ENCODE measurements at regions not wholly inside any gene's neighbourhood (a gene's known extent, or its start where the extent isn't known, plus 50 kb on each side); places are given as distances from the start of the nearest gene placed in this dataset.

- H3K27me3 ChIP-seq (ENCODE audit: insufficient read depth, low read depth, low read length): no peaks in the 10 kb centered on the region
- no peak overlapping the region for H3K4me2 ChIP-seq (ENCODE audit: low read length)
- no peaks in the 10 kb centered on the region for H3K36me3 ChIP-seq (ENCODE audit: insufficient read depth, low read length)
- no peak overlapping the region for H3K9ac ChIP-seq (ENCODE audit: low read length)
- H3F3A ChIP-seq (ENCODE audit: insufficient read depth, low read length, poor library complexity, severe bottlenecking): no peaks in the 10 kb centered on the region
- H3K4me3 ChIP-seq (ENCODE audit: low read length): no peak overlapping the region
- H3K27ac ChIP-seq (ENCODE audit: low read length): no peak overlapping the region
- no peaks in the 10 kb centered on the region for H3K9me2 ChIP-seq (ENCODE audit: insufficient read depth, low read length)
- TF ChIP-seq, protein P1, sequence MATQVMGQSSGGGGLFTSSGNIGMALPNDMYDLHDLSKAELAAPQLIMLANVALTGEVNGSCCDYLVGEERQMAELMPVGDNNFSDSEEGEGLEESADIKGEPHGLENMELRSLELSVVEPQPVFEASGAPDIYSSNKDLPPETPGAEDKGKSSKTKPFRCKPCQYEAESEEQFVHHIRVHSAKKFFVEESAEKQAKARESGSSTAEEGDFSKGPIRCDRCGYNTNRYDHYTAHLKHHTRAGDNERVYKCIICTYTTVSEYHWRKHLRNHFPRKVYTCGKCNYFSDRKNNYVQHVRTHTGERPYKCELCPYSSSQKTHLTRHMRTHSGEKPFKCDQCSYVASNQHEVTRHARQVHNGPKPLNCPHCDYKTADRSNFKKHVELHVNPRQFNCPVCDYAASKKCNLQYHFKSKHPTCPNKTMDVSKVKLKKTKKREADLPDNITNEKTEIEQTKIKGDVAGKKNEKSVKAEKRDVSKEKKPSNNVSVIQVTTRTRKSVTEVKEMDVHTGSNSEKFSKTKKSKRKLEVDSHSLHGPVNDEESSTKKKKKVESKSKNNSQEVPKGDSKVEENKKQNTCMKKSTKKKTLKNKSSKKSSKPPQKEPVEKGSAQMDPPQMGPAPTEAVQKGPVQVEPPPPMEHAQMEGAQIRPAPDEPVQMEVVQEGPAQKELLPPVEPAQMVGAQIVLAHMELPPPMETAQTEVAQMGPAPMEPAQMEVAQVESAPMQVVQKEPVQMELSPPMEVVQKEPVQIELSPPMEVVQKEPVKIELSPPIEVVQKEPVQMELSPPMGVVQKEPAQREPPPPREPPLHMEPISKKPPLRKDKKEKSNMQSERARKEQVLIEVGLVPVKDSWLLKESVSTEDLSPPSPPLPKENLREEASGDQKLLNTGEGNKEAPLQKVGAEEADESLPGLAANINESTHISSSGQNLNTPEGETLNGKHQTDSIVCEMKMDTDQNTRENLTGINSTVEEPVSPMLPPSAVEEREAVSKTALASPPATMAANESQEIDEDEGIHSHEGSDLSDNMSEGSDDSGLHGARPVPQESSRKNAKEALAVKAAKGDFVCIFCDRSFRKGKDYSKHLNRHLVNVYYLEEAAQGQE (IDR thresholded peaks at IDR 0.05; ENCODE audit: borderline replicate concordance): no peak
- TF ChIP-seq EP300 (conservative IDR thresholded peaks at IDR 0.05; ENCODE audit: poor library complexity, severe bottlenecking) (no peak), MXI1 (conservative IDR thresholded peaks at IDR 0.05; ENCODE audit: poor library complexity, severe bottlenecking) (no peak), RAD21 (conservative IDR thresholded peaks at IDR 0.05) (no peak), POLR2AphosphoS5 (IDR thresholded peaks at IDR 0.05) (no peak), SMC3 (conservative IDR thresholded peaks at IDR 0.05; ENCODE audit: poor library complexity) (no peak), TAF1 (IDR thresholded peaks at IDR 0.05; ENCODE audit: low read depth) (no peak), EZH2 (IDR thresholded peaks at IDR 0.05; ENCODE audit: borderline replicate concordance, insufficient read depth, low read length, poor library complexity, severe bottlenecking) (no peak)
- TF ChIP-seq, protein P2, sequence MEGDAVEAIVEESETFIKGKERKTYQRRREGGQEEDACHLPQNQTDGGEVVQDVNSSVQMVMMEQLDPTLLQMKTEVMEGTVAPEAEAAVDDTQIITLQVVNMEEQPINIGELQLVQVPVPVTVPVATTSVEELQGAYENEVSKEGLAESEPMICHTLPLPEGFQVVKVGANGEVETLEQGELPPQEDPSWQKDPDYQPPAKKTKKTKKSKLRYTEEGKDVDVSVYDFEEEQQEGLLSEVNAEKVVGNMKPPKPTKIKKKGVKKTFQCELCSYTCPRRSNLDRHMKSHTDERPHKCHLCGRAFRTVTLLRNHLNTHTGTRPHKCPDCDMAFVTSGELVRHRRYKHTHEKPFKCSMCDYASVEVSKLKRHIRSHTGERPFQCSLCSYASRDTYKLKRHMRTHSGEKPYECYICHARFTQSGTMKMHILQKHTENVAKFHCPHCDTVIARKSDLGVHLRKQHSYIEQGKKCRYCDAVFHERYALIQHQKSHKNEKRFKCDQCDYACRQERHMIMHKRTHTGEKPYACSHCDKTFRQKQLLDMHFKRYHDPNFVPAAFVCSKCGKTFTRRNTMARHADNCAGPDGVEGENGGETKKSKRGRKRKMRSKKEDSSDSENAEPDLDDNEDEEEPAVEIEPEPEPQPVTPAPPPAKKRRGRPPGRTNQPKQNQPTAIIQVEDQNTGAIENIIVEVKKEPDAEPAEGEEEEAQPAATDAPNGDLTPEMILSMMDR (IDR thresholded peaks at IDR 0.05; ENCODE audit: poor library complexity, severe bottlenecking): no peak
- no peaks in the 10 kb centered on the region for H3K9me3 ChIP-seq (ENCODE audit: low read length)
- no peak overlapping the region for H2AFZ ChIP-seq (ENCODE audit: low read depth, low read length)
- H4K20me1 ChIP-seq (ENCODE audit: insufficient read depth): no peaks in the 10 kb centered on the region
- no peaks in the 10 kb centered on the region for H3K79me2 ChIP-seq (replicated peaks; ENCODE audit: insufficient read depth, low read length)
These were observed 133.5 kb downstream of the QPCT start for GRCh38 chr2:37477921-37478320.

- Histone ChIP-seq H3K9ac (ENCODE audit: low read length) (no peak overlapping the region), H3K79me2 (replicated peaks; ENCODE audit: insufficient read depth, low read length) (no peaks in the 10 kb centered on the region), H3K4me2 (ENCODE audit: low read length) (no peak overlapping the region), H3K36me3 (ENCODE audit: insufficient read depth, low read length) (no peaks in the 10 kb centered on the region), H3K9me2 (ENCODE audit: insufficient read depth, low read length) (no peaks in the 10 kb centered on the region), H3K9me3 (ENCODE audit: low read length) (no peaks in the 10 kb centered on the region), H3K27me3 (ENCODE audit: insufficient read depth, low read depth, low read length) (no peaks in the 10 kb centered on the region), H3K27ac (ENCODE audit: low read length) (no peak overlapping the region), H4K20me1 (ENCODE audit: insufficient read depth) (no peaks in the 10 kb centered on the region), H3F3A (ENCODE audit: insufficient read depth, low read length, poor library complexity, severe bottlenecking) (no peaks in the 10 kb centered on the region), H2AFZ (ENCODE audit: low read depth, low read length) (no peak overlapping the region), H3K4me3 (ENCODE audit: low read length) (no peak overlapping the region)
- TF ChIP-seq SMC3 (conservative IDR thresholded peaks at IDR 0.05; ENCODE audit: poor library complexity): no peak
- no peak for TF ChIP-seq TAF1 (IDR thresholded peaks at IDR 0.05; ENCODE audit: low read depth)
- TF ChIP-seq MXI1 (conservative IDR thresholded peaks at IDR 0.05; ENCODE audit: poor library complexity, severe bottlenecking): no peak
- no peak for TF ChIP-seq EZH2 (IDR thresholded peaks at IDR 0.05; ENCODE audit: borderline replicate concordance, insufficient read depth, low read length, poor library complexity, severe bottlenecking)
These were observed 136.8 kb downstream of the QPCT start for GRCh38 chr2:37481244-37481643.
